ENCODE measurements at regions not wholly inside any gene's neighbourhood (a gene's known extent, or its start where the extent isn't known, plus 50 kb on each side); places are given as distances from the start of the nearest gene placed in this dataset.

- Histone ChIP-seq H3K4me3 (ENCODE audit: low read depth, low read length) (no peak overlapping the region), H3K4me1 (ENCODE audit: control insufficient read depth, insufficient read depth, low read length) (peaks cover 27% of the 10 kb centered on the region), H3K36me3 (ENCODE audit: control insufficient read depth in 2 of 2, insufficient read depth in 1 of 2, low read length in 2 of 2) (no peaks in the 10 kb centered on the region), H3K9me3 (ENCODE audit: control insufficient read depth, insufficient read depth, low read depth, low read length) (no peaks in the 10 kb centered on the region), H3K27ac (ENCODE audit: extremely low read depth, low read depth, low read length) (peak overlapping the region; percentile 94)
- CTCF ChIA-PET, result interaction anchor here (0.6 to 4.1 kb wide), 33 partner anchors 9 to 865 kb away, joined by 3 to 46 read pairs (median 4); no protein-coding TSS in a partner anchor
- POLR2A ChIA-PET, result interaction anchor here (0.6 to 2.1 kb wide), 9 partner anchors 16 to 170 kb away, joined by 3 to 13 read pairs (median 4); no protein-coding TSS in a partner anchor
- TF ChIP-seq ZNF366 (tag by site-specific recombination; conservative IDR thresholded peaks at IDR 0.05) (peak; percentile 93), ZNF37A (tag by site-specific recombination; IDR thresholded peaks at IDR 0.05) (no peak), ZNF18 (tag by site-specific recombination; IDR thresholded peaks at IDR 0.05) (peak; percentile 41; the same call in 1 of the 2 replicates), ZEB2 (tag by site-specific recombination; IDR thresholded peaks at IDR 0.05) (peak; percentile 95), PRDM6 (tag by site-specific recombination; IDR thresholded peaks at IDR 0.05) (peak; percentile 90), ZNF76 (tag by site-specific recombination; IDR thresholded peaks at IDR 0.05; ENCODE audit: borderline replicate concordance, low read depth) (peak; percentile 64), REST (tag by site-specific recombination; IDR thresholded peaks at IDR 0.05) (no peak), ZSCAN30 (tag by site-specific recombination; IDR thresholded peaks at IDR 0.05) (peak; percentile 59; the same call in 1 of the 2 replicates), MEIS1 (CRISPR knock-in tag; IDR thresholded peaks at IDR 0.05; ENCODE audit: borderline replicate concordance) (no peak), ZNF571 (tag by site-specific recombination; IDR thresholded peaks at IDR 0.05) (no peak), KLF9 (tag by site-specific recombination; IDR thresholded peaks at IDR 0.05; ENCODE audit: low read depth) (no peak; the same call in 1 of the 2 replicates), ZNF24 (tag by site-specific recombination; IDR thresholded peaks at IDR 0.05) (peak; percentile 75; the same call in 1 of the 2 replicates), ZBTB17 (tag by site-specific recombination; IDR thresholded peaks at IDR 0.05) (0 out of 2 replicates have a peak, but pooled peaks have one; percentile 16), PRDM4 (tag by site-specific recombination; IDR thresholded peaks at IDR 0.05) (peak; percentile 69), ZFP37 (tag by site-specific recombination; IDR thresholded peaks at IDR 0.05) (no peak), ZNF626 (tag by site-specific recombination; IDR thresholded peaks at IDR 0.05) (no peak), ZNF239 (tag by site-specific recombination; IDR thresholded peaks at IDR 0.05) (no peak), ZNF704 (tag by site-specific recombination; IDR thresholded peaks at IDR 0.05) (no peak), ZNF274 (IDR thresholded peaks at IDR 0.05; ENCODE audit: low read length) (no peak), ZNF274 (tag by site-specific recombination; IDR thresholded peaks at IDR 0.05; ENCODE audit: borderline replicate concordance) (no peak)
Observed at GRCh38 chr2:234880551-234881211, 71.1 kb upstream of the SH3BP4 start.

Measured in HEK293 (cell line).